ENCODE measurements at regions not wholly inside any gene's neighbourhood (a gene's known extent, or its start where the extent isn't known, plus 50 kb on each side); places are given as distances from the start of the nearest gene placed in this dataset.

DNA sequence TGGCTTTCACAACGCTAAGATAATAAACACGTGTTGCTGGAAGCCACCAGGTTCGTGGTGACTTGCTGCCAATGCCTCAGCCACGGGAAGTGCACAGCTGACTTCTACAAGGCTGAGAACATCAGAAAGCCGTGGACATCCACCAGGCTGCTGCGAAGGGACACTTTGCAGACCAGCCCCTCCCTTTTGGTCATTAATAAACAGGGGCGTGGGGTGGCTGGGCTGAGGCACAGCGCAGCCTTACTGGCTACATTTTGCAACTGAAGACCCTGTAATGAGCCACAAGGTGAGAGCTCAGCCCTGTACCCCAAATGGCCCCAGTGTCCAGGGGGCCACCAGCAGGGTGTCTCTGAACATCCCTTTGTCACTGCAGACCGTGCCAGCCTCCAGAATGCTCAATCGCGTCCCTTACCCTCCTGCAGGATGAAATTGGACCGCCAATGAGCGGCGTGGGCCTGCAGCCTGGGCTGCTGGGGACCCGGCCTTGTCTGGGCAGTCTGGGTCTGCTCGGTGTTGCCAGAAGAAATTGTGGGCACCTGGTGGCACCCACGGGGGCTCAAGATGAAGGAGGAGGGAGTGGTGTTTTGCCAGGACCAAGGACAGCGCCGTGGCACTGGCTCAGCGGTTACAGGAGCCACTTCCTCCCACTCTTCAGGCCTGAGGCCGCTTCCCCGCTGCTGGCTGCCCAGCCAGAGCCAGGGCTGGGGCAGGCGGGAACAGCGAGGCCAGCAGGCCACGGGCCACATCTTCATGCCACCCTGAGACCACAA is 181.9 kb downstream of the CTTN start:
- Histone ChIP-seq H3K27me3 (no peaks in the 10 kb centered on the region), H3K4me3 (no peak overlapping the region), H3K4me1 (no peaks in the 10 kb centered on the region), H3K9me3 (no peaks in the 10 kb centered on the region), H3K36me3 (no peaks in the 10 kb centered on the region), H3K27ac (no peak overlapping the region)
- DNase-seq = no peak
- intact Hi-C loops (cut with DNase I; ENCODE audit: low total_unique reads) = no loop called here
- no peak for TF ChIP-seq POLR2A (IDR thresholded peaks at IDR 0.05)
- TF ChIP-seq, protein P1, sequence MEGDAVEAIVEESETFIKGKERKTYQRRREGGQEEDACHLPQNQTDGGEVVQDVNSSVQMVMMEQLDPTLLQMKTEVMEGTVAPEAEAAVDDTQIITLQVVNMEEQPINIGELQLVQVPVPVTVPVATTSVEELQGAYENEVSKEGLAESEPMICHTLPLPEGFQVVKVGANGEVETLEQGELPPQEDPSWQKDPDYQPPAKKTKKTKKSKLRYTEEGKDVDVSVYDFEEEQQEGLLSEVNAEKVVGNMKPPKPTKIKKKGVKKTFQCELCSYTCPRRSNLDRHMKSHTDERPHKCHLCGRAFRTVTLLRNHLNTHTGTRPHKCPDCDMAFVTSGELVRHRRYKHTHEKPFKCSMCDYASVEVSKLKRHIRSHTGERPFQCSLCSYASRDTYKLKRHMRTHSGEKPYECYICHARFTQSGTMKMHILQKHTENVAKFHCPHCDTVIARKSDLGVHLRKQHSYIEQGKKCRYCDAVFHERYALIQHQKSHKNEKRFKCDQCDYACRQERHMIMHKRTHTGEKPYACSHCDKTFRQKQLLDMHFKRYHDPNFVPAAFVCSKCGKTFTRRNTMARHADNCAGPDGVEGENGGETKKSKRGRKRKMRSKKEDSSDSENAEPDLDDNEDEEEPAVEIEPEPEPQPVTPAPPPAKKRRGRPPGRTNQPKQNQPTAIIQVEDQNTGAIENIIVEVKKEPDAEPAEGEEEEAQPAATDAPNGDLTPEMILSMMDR (IDR thresholded peaks at IDR 0.05) = no peak

DNA sequence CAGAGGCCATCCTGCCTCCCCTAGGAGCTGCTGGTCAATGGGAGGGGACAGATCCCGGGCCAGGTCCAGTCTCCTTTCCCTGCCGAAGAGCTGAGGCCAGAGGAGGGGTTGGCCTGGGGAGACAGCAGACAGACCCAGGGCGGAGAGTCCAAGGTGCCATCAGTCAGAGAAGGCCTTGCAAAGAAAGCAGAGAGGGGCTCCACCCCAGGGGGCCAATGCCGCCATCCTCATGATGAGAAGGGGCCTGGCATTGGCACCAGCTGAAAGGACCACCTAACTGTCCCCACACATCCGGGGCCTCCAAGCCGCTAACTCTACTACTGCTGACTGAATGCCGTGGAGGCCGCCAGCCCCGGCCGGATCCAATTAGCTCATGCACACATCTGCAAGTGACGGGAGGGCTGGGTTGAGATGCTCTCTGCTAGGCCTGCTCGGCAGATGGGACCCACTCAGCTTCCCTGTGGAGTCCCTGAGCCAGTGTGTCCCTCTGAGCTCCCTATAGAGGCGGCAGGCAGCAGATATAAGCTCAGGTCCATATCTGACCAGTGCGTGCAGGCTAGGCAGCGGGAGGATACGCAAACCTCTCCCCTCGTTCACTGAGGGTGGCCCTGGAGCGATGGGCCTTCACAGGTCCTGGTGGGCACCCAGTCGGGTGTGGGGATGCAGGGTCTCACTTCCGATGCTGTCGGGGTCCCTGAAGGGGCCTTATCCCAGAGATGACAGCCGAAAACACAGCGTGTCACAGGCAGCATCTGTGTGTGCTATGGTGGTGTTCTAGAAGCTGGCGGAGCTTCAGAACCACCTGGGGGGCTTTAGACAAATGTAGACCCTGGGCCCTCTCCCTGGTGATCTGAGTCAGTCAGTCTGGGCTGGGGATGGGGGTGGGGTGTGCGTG is 183.9 kb downstream of the CTTN start:
- H3K27ac ChIP-seq = no peak overlapping the region
- H3K9me3 ChIP-seq = no peaks in the 10 kb centered on the region
- no peak for DNase-seq
- H3K4me1 ChIP-seq = no peaks in the 10 kb centered on the region
- H3K4me3 ChIP-seq = no peak overlapping the region
- intact Hi-C loops (cut with DNase I; ENCODE audit: low total_unique reads) = no loop called here
- TF ChIP-seq POLR2A (IDR thresholded peaks at IDR 0.05) = no peak
- TF ChIP-seq, protein P1 (IDR thresholded peaks at IDR 0.05) = no peak
- H3K36me3 ChIP-seq = no peaks in the 10 kb centered on the region
- no peaks in the 10 kb centered on the region for H3K27me3 ChIP-seq

DNA sequence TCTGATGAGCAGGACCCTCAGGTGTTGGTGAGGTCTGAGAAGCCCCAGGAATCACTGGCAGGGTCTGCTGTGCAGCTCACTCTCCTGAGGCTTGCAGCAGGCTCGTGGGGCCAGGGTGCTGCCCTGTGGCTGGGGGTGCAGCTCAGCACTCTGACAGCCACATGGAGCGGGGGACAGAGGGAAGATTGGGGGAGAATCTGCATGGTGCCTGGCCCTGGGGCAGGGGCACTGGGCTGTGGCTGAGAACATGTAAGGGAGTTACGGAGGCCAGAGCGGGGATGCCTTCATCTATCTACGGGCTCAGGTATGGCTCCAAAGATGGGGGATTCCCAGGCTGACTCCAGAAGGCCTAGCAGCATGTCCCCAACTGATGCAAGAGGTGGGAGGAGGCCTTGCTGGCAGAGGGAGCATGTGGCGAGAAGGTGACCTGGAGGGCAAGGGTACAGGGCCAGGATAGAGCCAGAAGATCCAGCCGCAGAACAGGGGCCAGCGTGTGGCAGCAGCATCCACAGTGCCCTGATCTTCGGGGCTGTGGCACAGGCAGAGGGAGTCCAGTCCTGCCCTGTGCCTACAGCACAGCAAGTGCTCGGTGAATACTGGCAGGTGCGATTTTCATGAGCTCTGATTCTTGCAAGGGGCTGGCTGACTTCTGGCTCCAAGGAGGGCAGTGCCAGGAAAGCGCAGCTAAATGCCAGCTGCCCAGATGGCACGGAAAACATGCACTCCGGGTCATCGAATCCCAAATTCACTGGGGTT is 184.7 kb downstream of the CTTN start:
- Histone ChIP-seq H3K36me3 (no peaks in the 10 kb centered on the region), H3K4me3 (no peak overlapping the region), H3K9me3 (no peaks in the 10 kb centered on the region), H3K27ac (no peak overlapping the region), H3K4me1 (no peaks in the 10 kb centered on the region), H3K27me3 (no peaks in the 10 kb centered on the region)
- intact Hi-C loops (cut with DNase I; ENCODE audit: low total_unique reads) = no loop called here
- TF ChIP-seq, protein P1 (IDR thresholded peaks at IDR 0.05) = no peak
- no peak for TF ChIP-seq POLR2A (IDR thresholded peaks at IDR 0.05)
- no peak for DNase-seq

DNA sequence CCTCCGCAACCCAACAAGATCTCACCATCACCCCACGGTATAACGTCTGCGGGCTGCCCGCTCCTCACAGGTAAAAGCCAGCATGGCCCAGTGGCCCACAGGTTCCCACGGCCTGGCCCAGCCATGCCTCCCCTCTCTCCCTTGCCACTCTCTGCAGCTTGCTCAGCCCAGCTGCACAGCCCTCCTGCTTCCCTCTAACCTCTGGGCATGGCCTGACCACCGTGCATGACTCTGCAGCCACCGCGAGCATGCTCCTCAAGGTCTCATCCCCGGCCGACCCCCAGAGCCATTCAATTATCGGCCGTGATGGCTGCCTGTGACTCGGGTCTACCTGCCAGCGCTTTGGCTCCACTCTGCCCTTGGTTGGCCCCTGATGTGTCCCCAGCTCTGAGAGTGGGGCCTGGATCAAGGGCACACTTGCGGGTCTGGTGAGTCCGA is 185.5 kb downstream of the CTTN start:
- Histone ChIP-seq H3K27ac (no peak overlapping the region), H3K4me1 (no peaks in the 10 kb centered on the region), H3K36me3 (no peaks in the 10 kb centered on the region), H3K4me3 (no peak overlapping the region), H3K9me3 (no peaks in the 10 kb centered on the region), H3K27me3 (no peaks in the 10 kb centered on the region)
- TF ChIP-seq POLR2A (IDR thresholded peaks at IDR 0.05) = no peak
- TF ChIP-seq, protein P1 (IDR thresholded peaks at IDR 0.05) = no peak
- intact Hi-C loops (cut with DNase I; ENCODE audit: low total_unique reads) = no loop called here
- no peak for DNase-seq
